Inflammatory macrophage (primary cell): ENCODE measurements at regions not wholly inside any gene's neighbourhood (a gene's known extent, or its start where the extent isn't known, plus 50 kb on each side); places are given as distances from the start of the nearest gene placed in this dataset.

Experiments used
- DNase-seq, 2 donors: peaks; one replicate each; pipeline ENCODE4 v3.0.0-alpha.2; 2020 to 2022

DNA sequence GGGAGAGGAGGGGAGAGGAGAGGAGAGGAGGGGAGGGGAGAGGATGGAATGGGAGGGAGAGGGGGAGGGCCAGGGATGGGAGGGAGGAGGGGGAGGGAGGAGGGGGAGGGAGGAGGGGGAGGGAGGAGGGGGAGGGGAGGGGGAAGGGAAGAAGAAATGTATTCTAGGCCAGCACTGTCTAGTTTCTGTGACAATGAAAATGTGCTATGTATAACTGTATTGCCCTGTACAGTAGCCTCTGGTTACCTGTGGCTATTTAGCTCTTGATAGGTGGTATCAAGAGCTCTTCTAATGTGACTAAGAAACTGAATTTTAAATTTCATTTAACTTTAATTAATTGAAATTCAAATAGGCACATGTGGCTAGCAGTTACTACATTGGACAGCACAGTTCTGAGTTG is 143.1 kb downstream of the BTC start:
- DNase-seq, result no peak

DNA sequence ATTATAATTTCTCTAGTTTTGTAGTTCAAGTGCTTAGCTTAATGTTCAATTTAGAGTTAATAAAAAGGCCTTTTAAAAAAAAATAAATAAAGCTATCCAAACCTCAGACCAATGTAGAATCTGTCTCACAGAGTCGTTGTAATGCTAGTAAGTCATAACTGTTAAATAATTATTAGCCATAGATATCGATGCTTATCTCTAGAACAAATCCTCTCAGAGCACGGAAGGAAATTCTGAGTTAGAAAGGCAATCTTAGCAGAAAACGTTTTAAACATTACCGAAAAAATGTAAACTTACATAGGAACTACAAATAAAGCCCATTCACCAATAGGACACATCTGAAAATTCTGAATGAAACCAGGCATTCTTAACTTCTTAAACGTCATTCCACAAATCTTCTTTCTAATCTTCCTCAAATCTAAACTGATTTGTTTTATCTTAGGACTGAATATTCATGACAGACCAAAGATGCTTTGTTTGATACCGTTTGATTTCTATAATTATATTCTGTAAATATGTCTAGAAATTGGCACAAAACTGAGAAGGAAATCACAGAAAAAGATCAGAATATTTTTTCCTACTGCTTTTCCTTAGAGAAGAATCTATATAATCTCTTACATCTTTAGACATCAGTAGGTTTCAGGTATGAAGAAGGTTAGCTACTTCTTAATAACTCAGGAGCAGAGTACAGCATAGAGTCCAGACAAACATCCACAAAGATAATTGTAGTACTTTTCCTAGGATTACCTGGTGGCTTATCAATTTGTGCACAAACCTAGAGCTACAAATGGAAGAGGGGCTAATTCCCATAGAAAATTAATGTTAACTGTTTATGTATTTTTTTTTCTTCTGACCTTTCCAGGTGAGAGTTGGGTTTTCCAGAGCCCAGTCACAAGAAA is 140.7 kb downstream of the BTC start:
- no peak for DNase-seq

DNA sequence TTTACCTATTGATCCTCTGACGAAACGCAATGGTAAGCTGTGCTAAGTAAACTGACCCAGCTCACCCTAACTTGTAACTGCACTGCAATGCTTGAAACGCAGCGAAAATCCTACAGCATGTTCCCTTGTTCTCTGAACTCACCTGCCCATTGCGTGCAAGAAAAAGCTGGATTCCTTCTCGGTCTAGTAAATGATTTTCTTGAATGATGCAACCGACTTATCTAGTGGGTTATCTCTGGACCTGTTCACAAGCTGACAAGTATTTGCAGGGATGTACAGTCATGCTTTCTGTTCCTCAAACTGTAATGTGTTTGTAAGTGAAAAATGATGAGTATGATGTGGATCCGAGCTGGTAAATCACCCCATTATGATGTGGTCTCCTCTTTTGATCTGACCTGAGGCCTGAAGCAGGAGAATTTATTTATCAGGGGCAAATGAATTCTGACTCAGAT is 140.1 kb downstream of the BTC start:
- DNase-seq, result peak; percentile 20 to 22

DNA sequence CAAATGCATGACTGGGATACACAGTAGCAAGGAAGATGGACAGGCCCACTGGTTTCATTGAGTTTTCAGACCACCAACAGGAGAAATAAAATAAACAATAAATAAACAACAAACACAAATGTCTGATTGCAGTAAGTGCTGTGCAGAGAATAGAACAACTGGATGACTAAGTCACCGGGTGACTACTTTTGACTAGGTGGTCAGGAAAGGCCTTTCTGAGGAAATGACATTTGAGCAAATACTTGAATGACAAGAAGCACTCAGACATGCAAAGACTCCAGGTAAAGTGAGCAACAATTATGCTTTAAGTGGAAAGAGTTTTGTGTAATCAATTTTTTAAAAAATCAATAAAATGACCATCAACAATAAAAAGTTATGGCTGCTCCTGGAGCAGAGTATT is 137.7 kb downstream of the BTC start:
- no peak for DNase-seq

DNA sequence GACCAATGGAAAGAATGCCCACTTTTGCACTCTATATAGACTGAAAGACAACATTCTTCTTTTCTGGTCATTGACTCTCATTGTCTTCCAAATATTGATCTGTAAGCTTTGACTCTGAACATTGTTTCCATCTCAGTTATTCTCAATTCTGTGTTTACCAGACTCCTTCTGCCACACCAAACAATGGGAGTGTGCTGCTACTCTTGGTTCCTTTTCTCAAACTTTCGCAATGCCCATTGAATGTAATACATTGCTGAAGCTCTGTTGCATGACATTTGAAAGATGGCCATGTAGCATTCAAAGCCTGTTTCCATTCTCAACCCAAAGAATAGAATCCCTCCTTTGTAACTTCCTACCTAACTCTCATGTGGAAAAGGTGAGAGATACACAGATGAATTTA is 136.2 kb downstream of the BTC start:
- DNase-seq, result peak; percentile 54 to 73

DNA sequence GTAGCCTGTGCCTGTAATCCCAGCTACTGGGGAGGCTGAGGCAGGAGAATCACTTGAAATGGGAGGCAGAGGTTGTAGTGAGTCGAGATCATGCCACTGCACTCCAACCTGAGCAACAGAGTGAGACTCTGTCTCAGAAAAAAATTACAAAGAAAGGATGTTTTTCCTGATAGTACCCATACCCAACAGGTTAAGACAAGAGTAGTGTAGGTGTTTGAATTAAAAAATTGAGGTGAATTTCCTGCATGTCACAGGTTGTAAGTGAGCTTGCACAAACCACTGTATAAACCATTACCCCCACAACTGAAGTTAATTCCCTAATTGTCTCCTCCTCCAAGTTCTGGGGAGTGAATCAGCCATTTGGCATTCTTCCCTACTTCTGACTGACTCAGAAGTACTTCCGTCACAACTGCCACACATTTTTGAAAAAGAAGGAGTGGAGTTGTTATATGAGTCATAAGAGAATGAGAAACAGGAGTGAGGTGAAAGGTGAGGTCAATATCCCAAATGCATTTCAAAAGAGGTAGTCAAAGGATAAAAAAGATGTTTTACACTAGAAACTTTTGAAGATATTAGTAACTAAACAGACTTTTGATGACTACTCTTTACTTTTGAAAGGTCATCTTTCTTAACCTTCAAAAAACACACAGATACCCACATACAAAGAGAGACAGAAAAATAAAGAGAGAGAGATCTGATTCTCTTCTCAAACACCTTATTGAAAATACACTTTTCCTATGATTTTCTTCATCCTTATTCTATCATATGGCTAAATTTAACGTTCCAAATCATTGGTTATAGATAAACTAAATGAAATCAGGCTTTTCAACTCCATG is 134.5 kb downstream of the BTC start:
- peak; percentile 87 to 89 for DNase-seq

DNA sequence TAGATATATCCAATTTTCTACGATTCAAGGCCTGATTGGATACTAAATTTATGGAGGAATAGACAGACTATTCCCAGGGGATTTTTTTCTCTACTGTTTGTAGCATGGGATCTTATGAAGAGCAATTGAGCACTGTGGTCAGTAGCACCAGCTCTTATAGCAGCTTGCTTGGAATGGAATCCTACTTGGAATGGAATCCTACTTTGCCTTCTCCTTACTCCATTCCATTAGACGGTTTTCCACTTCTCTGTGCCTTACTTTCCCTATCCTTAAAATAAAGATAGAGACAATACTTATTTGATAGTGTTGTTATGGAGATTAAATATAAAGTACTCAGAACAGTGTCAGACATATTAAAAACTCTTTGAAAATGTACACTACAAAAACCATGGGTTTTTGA is 133.5 kb downstream of the BTC start:
- no peak for DNase-seq

DNA sequence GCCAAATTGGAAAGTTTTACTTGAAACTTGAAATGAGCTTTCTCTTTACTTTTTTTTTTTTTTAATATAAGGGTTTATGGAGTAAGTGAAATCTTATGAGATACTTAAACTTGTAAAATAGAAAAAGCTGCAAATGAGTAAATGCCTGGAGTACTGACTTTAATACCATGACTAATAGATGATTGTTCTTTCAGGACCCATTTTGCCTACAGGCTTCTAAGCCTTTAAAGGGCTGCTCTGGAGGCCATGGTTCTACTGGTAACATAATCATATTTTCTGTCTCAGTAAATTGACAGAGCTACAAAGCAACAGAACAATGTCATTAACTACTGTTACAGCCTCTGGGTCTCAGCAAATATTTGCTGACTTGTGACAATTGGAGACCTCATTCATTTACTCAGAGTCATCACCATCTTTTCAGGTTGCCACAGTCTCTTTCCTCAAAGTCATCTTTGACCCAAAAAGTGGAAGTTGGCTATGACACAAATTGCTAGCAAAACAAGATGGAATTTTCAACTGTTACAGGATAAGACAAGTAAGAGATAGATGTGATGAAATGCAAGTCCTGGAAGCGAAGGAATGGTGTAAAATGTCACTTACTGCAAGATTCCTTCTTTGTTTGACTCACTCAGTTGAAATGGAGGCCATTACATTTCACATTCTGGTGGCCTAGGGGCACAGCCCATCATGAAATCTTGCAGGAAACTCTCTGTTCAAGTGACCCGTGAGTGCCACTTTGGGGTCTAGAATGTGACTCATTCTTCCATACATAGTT is 132.7 kb downstream of the BTC start:
- DNase-seq, result peak; percentile 27 to 29

DNA sequence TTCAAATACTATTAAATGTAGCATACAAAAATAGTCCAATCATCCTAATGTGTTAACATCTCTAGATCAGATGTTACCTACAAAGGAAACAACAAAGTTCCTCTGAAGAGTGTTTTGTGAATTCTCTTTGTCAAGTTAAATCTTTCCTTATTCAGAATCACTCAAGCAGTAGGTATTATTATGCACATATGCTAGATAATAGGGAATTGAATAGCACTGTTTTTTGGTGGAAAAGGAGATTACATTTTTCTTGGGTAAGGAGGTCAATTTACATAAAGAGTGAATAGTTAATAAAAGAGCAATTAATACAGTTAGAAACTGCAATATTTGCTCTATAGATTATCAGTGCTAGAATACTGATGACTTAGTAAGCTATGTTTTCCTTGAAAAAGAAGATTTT is 130.7 kb downstream of the BTC start:
- no peak for DNase-seq

DNA sequence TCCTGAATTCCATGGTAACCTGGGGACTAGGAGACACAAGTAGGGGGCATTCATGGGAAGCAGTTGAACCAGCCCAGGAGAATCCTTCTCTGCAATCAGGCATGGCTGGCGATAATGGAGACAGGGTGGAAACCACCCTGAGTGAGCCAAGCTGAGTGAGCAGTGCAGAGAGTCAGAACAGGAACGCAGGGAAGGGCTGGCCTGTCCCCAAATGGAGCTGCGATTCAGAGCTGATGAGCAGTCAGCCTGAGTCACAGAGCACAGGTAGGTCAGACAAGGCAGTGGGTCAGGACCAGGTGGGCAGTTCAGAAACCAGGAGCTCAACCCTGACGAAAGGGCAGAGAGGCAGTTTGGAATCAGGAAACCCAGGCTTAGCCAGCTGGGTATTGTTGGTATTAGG is 129.0 kb downstream of the BTC start:
- no peak for DNase-seq

DNA sequence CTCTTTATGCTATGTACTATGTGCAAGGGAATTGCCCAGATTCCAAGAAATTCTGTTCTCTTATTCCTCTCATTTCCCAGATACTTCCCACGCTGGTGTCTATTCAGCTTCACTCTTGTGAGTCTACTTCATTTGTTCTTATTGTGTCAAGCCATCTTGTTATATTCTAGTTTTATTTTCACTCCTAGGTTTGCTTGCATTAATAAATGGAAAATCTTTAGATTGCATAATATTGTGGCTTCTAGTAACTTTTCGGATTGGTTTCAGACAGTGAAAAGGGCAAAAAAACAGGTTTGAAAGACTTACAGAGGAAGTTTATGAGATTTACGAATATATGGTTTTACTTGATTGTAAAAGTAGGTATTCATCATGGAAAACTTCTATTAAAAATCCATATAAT is 128.4 kb downstream of the BTC start:
- peak in 1 of 2 donors; percentile 14 for DNase-seq

DNA sequence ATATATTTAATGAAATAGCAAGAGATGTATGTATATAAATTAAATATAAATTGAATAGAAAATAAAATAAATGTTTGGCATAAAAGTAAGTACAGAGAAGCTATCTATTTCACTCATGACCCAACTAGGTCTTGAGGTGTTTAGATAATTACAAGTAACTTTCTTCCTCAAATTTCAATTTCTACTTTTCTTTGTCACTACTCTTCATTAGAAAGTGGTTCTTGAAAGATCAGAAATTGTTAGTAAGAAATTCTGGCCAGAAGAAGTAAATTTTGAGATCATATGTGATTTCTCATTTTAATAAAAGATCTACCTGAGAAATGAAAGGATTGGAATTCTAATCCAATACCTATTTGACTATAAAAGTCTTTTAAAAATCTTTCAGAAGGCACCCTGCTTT is 126.9 kb downstream of the BTC start:
- DNase-seq, result no peak

DNA sequence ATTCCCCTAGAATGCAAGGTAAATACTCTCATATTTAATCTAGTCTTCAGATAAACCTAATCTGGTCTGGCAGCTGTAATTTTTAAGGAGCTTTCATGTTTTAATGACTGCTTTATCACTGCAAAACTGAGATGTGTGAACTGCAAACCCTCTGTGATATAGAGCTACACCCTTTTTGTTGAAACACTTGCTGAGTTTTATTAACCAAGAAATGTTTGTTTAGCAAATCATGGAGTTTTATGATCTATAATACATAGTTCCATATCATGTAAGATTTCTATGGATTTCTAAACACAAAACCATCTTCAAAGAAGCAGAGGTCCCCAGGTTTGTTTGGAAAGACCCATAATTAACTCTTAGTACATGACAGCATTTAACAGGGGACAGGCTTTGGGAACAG is 126.4 kb downstream of the BTC start:
- DNase-seq, result no peak

DNA sequence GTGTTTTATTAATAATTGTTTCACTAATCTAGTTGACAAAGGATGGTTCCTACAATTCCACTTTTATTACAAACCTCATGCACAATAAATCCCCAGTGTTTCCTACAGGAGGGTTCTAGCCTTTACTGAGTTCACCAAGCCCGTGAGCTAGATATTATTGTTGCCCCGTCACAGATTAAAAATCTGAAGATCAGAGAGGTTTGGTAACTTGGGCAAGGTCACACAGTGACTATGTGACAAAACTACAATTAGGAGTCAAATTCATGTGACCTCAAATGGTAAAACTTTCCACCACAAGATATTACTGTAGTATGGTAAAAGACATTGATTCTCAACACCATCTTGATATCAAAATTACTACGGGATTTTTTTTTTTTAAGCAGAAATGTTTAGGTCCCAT is 124.6 kb downstream of the BTC start:
- no peak for DNase-seq

DNA sequence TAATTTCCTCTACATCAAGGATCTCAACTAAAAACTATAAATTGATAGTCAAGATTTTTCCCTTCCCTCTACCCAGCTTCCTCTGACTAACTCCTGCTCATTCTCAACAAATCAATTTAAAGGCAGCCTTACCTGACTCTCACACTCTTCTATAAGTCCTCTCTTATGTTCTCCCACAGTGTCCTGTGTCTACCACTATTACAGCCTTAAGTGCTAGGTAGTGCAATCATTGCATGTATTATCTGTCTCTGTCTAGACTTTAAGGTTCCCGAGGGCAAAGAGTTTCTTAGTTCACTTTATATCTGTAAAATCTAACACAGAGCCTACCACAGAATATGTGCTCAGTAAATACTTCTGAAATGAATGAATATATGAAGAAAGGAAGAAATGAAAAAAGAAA is 123.7 kb downstream of the BTC start:
- DNase-seq, result no peak

DNA sequence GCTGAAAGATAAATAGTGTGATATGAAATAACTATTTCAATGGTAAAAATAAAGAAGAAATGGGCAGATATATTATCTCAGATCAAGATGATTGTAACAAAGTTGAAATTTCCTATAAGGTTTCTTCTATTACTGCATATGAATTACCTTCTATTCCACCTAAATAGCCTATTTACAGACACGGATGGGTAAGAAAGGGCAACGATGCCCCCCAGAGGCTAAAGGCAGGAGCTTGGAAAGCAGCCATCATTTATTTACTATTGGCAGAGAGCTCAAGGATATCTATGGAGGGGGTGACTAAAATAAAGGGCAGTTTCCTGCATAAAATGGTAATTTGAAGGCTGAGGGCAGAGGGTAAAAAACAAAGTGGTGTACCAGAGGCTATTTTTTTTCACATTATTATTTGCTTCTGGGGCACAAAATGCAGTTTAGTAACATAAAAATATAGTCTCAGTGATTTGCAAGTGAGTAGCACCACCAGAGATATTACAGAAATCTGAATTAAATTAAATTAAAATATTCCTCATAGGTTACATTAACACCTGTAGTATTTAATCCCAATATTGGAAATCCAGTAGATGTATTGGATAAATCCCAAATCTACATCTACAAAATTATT is 123.1 kb downstream of the BTC start:
- DNase-seq, result peak; percentile 74 to 77

DNA sequence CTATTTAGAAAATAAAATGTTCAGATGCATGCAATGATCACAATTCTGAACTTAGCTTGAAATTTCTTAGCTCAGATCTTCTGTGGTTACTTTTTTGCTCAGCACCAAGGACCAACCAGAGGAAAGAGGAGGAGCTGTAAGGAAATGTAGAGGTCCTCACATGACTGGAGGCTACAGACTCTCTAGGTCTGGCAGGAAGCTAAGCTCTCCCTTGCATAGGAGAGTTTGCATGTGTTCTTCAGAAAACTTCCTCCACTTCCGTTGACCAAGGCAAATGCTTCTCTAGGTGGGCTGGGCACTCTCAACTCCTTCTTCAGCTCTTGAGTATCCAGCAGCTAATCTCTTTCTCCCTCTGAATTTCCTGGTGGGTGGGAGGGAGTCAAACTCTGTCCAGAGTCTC is 119.6 kb downstream of the BTC start:
- DNase-seq, result peak in 1 of 2 donors; percentile 16

DNA sequence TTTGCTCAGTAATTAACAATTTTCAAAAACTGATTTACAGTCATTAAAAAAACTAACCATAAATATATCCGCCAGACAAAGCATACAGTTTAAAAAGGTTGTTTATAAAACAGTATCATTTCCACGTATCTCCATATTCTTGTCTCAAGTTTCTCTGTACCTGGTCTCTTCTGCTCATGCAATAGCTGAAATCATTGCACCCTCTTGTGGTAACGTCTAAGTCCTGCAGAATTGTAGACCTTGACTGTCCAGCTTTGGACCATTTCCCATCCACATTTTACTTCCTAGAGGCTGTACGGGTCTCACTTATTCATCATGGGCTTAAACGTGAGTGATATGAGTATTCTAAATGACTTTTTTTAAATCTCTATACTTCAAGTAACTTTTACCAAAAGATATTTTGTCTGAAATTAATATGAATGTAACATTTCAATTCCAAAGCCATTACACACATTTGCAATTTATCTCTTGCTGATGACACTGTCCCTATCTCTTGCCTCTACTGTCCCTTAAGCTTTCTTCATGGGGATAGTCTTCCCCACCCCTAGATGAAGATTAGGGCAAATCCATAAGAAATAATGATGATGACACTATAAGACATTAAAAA is 118.5 kb downstream of the BTC start:
- DNase-seq, result peak; percentile 43 to 52

DNA sequence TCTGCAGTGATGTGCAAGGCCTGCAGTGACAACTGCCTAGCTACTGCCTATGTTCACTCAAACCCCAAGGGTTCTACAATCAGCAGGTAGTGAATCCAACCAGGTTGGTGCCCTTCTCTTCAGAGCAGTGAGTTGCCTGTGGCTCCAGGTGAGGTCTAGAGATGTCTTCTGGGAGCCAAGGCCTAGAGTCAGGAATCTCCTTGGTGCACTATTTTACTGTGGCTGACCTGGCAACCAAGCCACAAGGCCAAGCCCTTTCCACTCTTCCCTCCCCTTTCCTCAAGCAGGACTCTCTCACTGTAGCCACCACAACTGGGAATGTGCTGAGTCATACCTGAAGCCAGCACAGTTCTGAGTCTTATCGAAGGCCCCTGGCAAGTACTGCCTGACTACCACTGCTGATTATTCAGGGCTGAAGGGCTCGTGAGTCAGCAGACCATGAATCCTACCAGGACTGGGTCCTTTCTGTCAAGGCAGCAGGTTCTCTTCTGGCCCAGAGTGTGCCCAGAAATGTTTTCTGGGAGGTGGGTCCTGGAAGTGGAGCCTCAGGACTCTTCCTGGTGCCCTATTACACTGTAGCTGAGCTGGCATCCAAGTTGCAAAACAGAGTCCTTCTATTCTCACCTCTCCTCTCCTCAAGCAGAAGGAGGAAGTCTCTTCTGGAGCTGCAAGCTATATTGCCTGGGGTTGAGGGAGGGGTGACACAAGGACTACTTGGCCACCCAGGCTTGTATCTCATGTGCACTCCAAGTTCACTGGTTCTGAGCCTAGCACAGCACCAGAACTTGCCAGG is 111.6 kb downstream of the BTC start:
- DNase-seq, result no peak

DNA sequence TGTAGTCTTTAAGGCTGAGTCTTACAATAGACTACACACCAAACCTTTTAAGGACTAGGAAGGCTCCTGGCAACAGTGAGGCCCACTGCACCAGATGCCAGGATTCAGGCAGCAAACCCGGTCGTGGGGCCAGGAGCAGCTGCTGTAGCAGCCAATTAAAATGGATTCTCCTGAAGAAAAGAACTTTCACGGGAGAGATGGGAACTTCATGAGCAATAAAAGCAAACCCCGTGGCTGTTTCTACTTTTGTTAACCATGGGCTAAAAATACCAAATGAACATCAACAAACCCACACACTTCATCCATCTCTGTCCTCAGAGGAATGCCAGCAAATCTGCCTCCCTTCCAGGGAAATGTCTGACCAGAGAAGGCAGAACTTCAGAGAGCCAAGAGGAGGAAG is 101.4 kb downstream of the BTC start:
- no peak for DNase-seq
